ENCODE measurements at regions not wholly inside any gene's neighbourhood (a gene's known extent, or its start where the extent isn't known, plus 50 kb on each side); places are given as distances from the start of the nearest gene placed in this dataset.

- Histone ChIP-seq H3K4me1 (no peaks in the 10 kb centered on the region), H3K36me3 (no peaks in the 10 kb centered on the region), H3K27ac (no peak overlapping the region), H3K4me3 (no peak overlapping the region), H3K27me3 (no peaks in the 10 kb centered on the region), H3K9me3 (no peaks in the 10 kb centered on the region)
- intact Hi-C loops (cut with DNase I; ENCODE audit: low total_unique reads), result no loop called here
- no peak for DNase-seq
- no peak for TF ChIP-seq CTCF (IDR thresholded peaks at IDR 0.05)
Measured at GRCh38 chr10:9811601-9812000, 1206.1 kb upstream of the CELF2 start.

- DNase-seq, result no peak
- H3K4me1 ChIP-seq, result no peaks in the 10 kb centered on the region
- no peak for TF ChIP-seq CTCF (IDR thresholded peaks at IDR 0.05)
- no peaks in the 10 kb centered on the region for H3K36me3 ChIP-seq
- no peaks in the 10 kb centered on the region for H3K27me3 ChIP-seq
- intact Hi-C loops (cut with DNase I; ENCODE audit: low total_unique reads), result no loop called here
- H3K4me3 ChIP-seq, result no peak overlapping the region
- no peaks in the 10 kb centered on the region for H3K9me3 ChIP-seq
- H3K27ac ChIP-seq, result no peak overlapping the region
Measured at GRCh38 chr10:9814285-9814864, 1203.3 kb upstream of the CELF2 start.

- H3K27me3 ChIP-seq, result no peaks in the 10 kb centered on the region
- intact Hi-C loops (cut with DNase I; ENCODE audit: low total_unique reads), result no loop called here
- no peak overlapping the region for H3K27ac ChIP-seq
- no peaks in the 10 kb centered on the region for H3K4me1 ChIP-seq
- H3K36me3 ChIP-seq, result no peaks in the 10 kb centered on the region
- DNase-seq, result no peak
- TF ChIP-seq CTCF (IDR thresholded peaks at IDR 0.05), result no peak
- no peaks in the 10 kb centered on the region for H3K9me3 ChIP-seq
- H3K4me3 ChIP-seq, result no peak overlapping the region
Measured at GRCh38 chr10:9819756-9820494, 1197.7 kb upstream of the CELF2 start.

- Histone ChIP-seq H3K4me1 (no peaks in the 10 kb centered on the region), H3K27me3 (no peaks in the 10 kb centered on the region), H3K27ac (no peak overlapping the region), H3K4me3 (no peak overlapping the region), H3K9me3 (no peaks in the 10 kb centered on the region), H3K36me3 (no peaks in the 10 kb centered on the region)
- TF ChIP-seq CTCF (IDR thresholded peaks at IDR 0.05), result no peak
- no peak for DNase-seq
- intact Hi-C loops (cut with DNase I; ENCODE audit: low total_unique reads), result no loop called here
Measured at GRCh38 chr10:9823268-9823930, 1194.3 kb upstream of the CELF2 start.

GRCh38 chr10:9824631-9825071 is 1193.0 kb upstream of the CELF2 start:
- H3K4me3 ChIP-seq, result no peak overlapping the region
- intact Hi-C loops (cut with DNase I; ENCODE audit: low total_unique reads), result no loop called here
- H3K36me3 ChIP-seq, result no peaks in the 10 kb centered on the region
- TF ChIP-seq CTCF (IDR thresholded peaks at IDR 0.05), result no peak
- H3K27ac ChIP-seq, result no peak overlapping the region
- no peaks in the 10 kb centered on the region for H3K9me3 ChIP-seq
- DNase-seq, result no peak
- H3K4me1 ChIP-seq, result no peaks in the 10 kb centered on the region
- no peaks in the 10 kb centered on the region for H3K27me3 ChIP-seq

Data from tibial artery (tissue), 4 donors.